Neural progenitor cell (in vitro differentiated cells): ENCODE measurements at regions not wholly inside any gene's neighbourhood (a gene's known extent, or its start where the extent isn't known, plus 50 kb on each side); places are given as distances from the start of the nearest gene placed in this dataset.

ENCODE experiments used
- CTCF ChIP-seq: fragments of 200-600 bp; sonication (generic); IDR thresholded peaks from 2 replicates; pipeline ENCODE4 v1.5.1; 2017; ENCODE audit warnings: antibody characterized with exemption, mild to moderate bottlenecking
- EZH2 ChIP-seq: fragments of 200-600 bp; sonication (generic); IDR thresholded peaks from 2 replicates; pipeline ENCODE4 v1.6.1; 2017; ENCODE audit warnings: antibody characterized with exemption, mild to moderate bottlenecking, moderate library complexity
- EZH2phosphoT487 ChIP-seq: fragments of 200-600 bp; sonication (generic); IDR thresholded peaks from 2 replicates; pipeline ENCODE4 v1.6.1; 2017; ENCODE audit warnings: antibody characterized with exemption

- TF ChIP-seq EZH2phosphoT487 (no peak), CTCF (no peak), EZH2 (no peak)
These were observed 216.2 kb upstream of the CAND1 start for GRCh38 chr12:67052981-67053380.
